ENCODE measurements at regions not wholly inside any gene's neighbourhood (a gene's known extent, or its start where the extent isn't known, plus 50 kb on each side); places are given as distances from the start of the nearest gene placed in this dataset.
"Not testable (repeated sequence)": the region's sequence is repeated elsewhere in the genome, so short reads cannot be mapped to it uniquely, and the experiment has no call there.

- intact Hi-C loops (cut with micrococcal nuclease; ENCODE audit: unreplicated experiment): no loop called here
- TF ChIP-seq, protein P1, sequence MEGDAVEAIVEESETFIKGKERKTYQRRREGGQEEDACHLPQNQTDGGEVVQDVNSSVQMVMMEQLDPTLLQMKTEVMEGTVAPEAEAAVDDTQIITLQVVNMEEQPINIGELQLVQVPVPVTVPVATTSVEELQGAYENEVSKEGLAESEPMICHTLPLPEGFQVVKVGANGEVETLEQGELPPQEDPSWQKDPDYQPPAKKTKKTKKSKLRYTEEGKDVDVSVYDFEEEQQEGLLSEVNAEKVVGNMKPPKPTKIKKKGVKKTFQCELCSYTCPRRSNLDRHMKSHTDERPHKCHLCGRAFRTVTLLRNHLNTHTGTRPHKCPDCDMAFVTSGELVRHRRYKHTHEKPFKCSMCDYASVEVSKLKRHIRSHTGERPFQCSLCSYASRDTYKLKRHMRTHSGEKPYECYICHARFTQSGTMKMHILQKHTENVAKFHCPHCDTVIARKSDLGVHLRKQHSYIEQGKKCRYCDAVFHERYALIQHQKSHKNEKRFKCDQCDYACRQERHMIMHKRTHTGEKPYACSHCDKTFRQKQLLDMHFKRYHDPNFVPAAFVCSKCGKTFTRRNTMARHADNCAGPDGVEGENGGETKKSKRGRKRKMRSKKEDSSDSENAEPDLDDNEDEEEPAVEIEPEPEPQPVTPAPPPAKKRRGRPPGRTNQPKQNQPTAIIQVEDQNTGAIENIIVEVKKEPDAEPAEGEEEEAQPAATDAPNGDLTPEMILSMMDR (IDR thresholded peaks at IDR 0.05; ENCODE audit: unreplicated experiment): no peak
Observed at GRCh38 chr12:112615196-112615595, 176.4 kb upstream of the RPH3A start.

GRCh38 chr12:112616469-112617152, 174.9 kb upstream of the RPH3A start:
- no peaks in the 10 kb centered on the region for H3K36me3 Mint-ChIP-seq (ENCODE audit: insufficient read depth, unreplicated experiment)
- CTCF ChIA-PET: interaction anchor here (0.6 kb wide), 1 partner anchor 162 kb away, joined by 3 read pairs; no protein-coding TSS in a partner anchor
- H3K4me3 Mint-ChIP-seq (ENCODE audit: low read depth, unreplicated experiment): no peak overlapping the region
- no TSS peak for BruUV-seq (replicated peaks)
- TF ChIP-seq, protein P1 (IDR thresholded peaks at IDR 0.05; ENCODE audit: unreplicated experiment): no peak
- H3K4me1 Mint-ChIP-seq (ENCODE audit: low read depth, unreplicated experiment): no peaks in the 10 kb centered on the region
- no peak for DNase-seq
- no peaks in the 10 kb centered on the region for H3K9me3 Mint-ChIP-seq (ENCODE audit: low read depth, unreplicated experiment)
- intact Hi-C loops (cut with micrococcal nuclease; ENCODE audit: unreplicated experiment): no loop called here
- H3K27ac Mint-ChIP-seq (ENCODE audit: unreplicated experiment): no peak overlapping the region
- H3K27me3 Mint-ChIP-seq (ENCODE audit: unreplicated experiment): peaks cover 74% of the 10 kb centered on the region

More at GRCh38 chr12:112615196-112615595, 176.4 kb upstream of the RPH3A start:
- no TSS peak for BruUV-seq (replicated peaks)
- H3K4me1 Mint-ChIP-seq (ENCODE audit: low read depth, unreplicated experiment): no peaks in the 10 kb centered on the region
- CTCF ChIA-PET: no interaction called here
- H3K27me3 Mint-ChIP-seq (ENCODE audit: unreplicated experiment): peaks cover 76% of the 10 kb centered on the region
- H3K36me3 Mint-ChIP-seq (ENCODE audit: insufficient read depth, unreplicated experiment): no peaks in the 10 kb centered on the region
- H3K9me3 Mint-ChIP-seq (ENCODE audit: low read depth, unreplicated experiment): no peaks in the 10 kb centered on the region
- no peak for DNase-seq
- no peak overlapping the region for H3K4me3 Mint-ChIP-seq (ENCODE audit: low read depth, unreplicated experiment)
- H3K27ac Mint-ChIP-seq (ENCODE audit: unreplicated experiment): no peak overlapping the region

GRCh38 chr12:112617153-112617505, 174.4 kb upstream of the RPH3A start:
- CTCF ChIA-PET: no interaction called here
- DNase-seq: no peak
- H3K4me1 Mint-ChIP-seq (ENCODE audit: low read depth, unreplicated experiment): no peaks in the 10 kb centered on the region
- H3K27ac Mint-ChIP-seq (ENCODE audit: unreplicated experiment): no peak overlapping the region
- peaks cover 74% of the 10 kb centered on the region for H3K27me3 Mint-ChIP-seq (ENCODE audit: unreplicated experiment)
- intact Hi-C loops (cut with micrococcal nuclease; ENCODE audit: unreplicated experiment): no loop called here
- BruUV-seq (replicated peaks): no TSS peak
- no peaks in the 10 kb centered on the region for H3K36me3 Mint-ChIP-seq (ENCODE audit: insufficient read depth, unreplicated experiment)
- no peak overlapping the region for H3K4me3 Mint-ChIP-seq (ENCODE audit: low read depth, unreplicated experiment)
- no peaks in the 10 kb centered on the region for H3K9me3 Mint-ChIP-seq (ENCODE audit: low read depth, unreplicated experiment)
- TF ChIP-seq, protein P1 (IDR thresholded peaks at IDR 0.05; ENCODE audit: unreplicated experiment): no peak

DNA sequence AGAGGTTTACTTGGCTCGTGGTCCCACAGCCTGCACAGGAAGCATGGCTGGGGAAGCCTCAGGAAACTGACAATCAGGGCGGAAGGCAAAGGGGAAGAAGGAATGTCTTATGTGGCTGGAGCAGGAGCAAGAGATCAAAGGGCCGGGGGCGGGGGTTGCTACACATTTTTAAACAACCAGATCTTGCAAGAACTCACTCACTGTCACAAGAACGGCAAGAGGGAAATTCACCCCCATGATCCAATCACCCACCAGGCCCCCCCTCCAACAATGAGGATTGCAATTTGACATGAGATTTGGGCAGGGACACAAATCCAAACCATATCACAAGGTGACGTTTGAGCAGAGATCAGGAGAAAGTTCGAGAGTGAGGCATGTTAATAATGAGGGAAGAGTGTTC, 163.7 kb upstream of the RPH3A start:
- Mint-ChIP-seq H3K36me3 (ENCODE audit: insufficient read depth, unreplicated experiment) (no peaks in the 10 kb centered on the region), H3K9me3 (ENCODE audit: low read depth, unreplicated experiment) (no peaks in the 10 kb centered on the region), H3K27ac (ENCODE audit: unreplicated experiment) (no peak overlapping the region), H3K4me1 (ENCODE audit: low read depth, unreplicated experiment) (no peaks in the 10 kb centered on the region), H3K27me3 (ENCODE audit: unreplicated experiment) (peaks cover 57% of the 10 kb centered on the region), H3K4me3 (ENCODE audit: low read depth, unreplicated experiment) (no peak overlapping the region)
- DNase-seq: no peak
- no TSS peak for BruUV-seq (replicated peaks)
- intact Hi-C loops (cut with micrococcal nuclease; ENCODE audit: unreplicated experiment): no loop called here
- CTCF ChIA-PET: no interaction called here
- TF ChIP-seq, protein P1 (IDR thresholded peaks at IDR 0.05; ENCODE audit: unreplicated experiment): no peak

DNA sequence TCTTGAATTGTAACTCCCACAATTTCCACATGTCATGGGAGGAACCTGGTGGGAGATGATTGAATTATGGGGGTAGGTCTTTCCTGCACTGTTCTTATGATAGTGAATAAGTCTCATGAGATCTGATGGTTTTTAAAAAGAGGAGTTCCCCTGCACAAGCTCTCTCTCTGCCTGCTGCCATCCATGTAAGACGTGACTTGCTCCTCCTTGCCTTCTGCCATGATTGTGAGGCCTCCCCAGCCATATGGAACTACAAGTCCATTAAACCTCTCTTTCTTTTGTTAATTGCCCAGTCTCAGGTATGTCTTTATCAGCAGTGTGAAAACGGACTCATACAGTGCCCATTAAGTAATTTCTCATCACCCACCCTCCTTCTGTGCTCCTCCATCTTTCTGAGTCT, 159.6 kb upstream of the RPH3A start:
- H3K27ac Mint-ChIP-seq (ENCODE audit: unreplicated experiment); CTCF ChIA-PET; intact Hi-C loops (cut with micrococcal nuclease; ENCODE audit: unreplicated experiment); BruUV-seq (replicated peaks); H3K4me3 Mint-ChIP-seq (ENCODE audit: low read depth, unreplicated experiment); DNase-seq; H3K4me1 Mint-ChIP-seq (ENCODE audit: low read depth, unreplicated experiment); H3K9me3 Mint-ChIP-seq (ENCODE audit: low read depth, unreplicated experiment); H3K36me3 Mint-ChIP-seq (ENCODE audit: insufficient read depth, unreplicated experiment): not testable (repeated sequence)
- H3K27me3 Mint-ChIP-seq (ENCODE audit: unreplicated experiment): peaks cover 85% of the 10 kb centered on the region

Measured in Calu3 (cell line).